ENCODE measurements at regions not wholly inside any gene's neighbourhood (a gene's known extent, or its start where the extent isn't known, plus 50 kb on each side); places are given as distances from the start of the nearest gene placed in this dataset.

- TF ChIP-seq, protein P1, sequence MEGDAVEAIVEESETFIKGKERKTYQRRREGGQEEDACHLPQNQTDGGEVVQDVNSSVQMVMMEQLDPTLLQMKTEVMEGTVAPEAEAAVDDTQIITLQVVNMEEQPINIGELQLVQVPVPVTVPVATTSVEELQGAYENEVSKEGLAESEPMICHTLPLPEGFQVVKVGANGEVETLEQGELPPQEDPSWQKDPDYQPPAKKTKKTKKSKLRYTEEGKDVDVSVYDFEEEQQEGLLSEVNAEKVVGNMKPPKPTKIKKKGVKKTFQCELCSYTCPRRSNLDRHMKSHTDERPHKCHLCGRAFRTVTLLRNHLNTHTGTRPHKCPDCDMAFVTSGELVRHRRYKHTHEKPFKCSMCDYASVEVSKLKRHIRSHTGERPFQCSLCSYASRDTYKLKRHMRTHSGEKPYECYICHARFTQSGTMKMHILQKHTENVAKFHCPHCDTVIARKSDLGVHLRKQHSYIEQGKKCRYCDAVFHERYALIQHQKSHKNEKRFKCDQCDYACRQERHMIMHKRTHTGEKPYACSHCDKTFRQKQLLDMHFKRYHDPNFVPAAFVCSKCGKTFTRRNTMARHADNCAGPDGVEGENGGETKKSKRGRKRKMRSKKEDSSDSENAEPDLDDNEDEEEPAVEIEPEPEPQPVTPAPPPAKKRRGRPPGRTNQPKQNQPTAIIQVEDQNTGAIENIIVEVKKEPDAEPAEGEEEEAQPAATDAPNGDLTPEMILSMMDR (IDR thresholded peaks at IDR 0.05; ENCODE audit: low read depth, low read length, poor library complexity, severe bottlenecking) = no peak
- TF ChIP-seq EZH2phosphoT487 (IDR thresholded peaks at IDR 0.05; ENCODE audit: borderline replicate concordance, low read length) = no peak
Measured at GRCh38 chr18:67433971-67434370, 82.5 kb downstream of the DSEL start.
